H9 (cell line): ENCODE measurements at regions not wholly inside any gene's neighbourhood (a gene's known extent, or its start where the extent isn't known, plus 50 kb on each side); places are given as distances from the start of the nearest gene placed in this dataset.

Source experiments
- DNase-seq: peaks from one replicate; pipeline ENCODE4 v3.0.0-alpha.2; 2017
- H2AFZ ChIP-seq: one replicate; pipeline ENCODE4 v1.6.1; 2013; ENCODE audit warnings: mild to moderate bottlenecking, low read length, control low read depth, moderate library complexity
- H2AK5ac ChIP-seq: 2 replicates; pipeline ENCODE4 v1.6.1; 2013; ENCODE audit warnings: low read length, control low read depth, mixed read lengths; ENCODE audit not compliant: insufficient read length
- H2BK120ac ChIP-seq: one replicate; pipeline ENCODE4 v1.6.1; 2013; ENCODE audit warnings: low read depth, mild to moderate bottlenecking, low read length, control low read depth, inconsistent platforms; ENCODE audit not compliant: poor library complexity, severe bottlenecking
- H2BK12ac ChIP-seq: 2 replicates; pipeline ENCODE4 v1.6.1; 2013; ENCODE audit warnings: low read length, control low read depth, mixed read lengths, low read depth; ENCODE audit not compliant: insufficient read length
- H2BK15ac ChIP-seq: 2 replicates; pipeline ENCODE4 v1.6.1; 2013; ENCODE audit warnings: low read depth, low read length, control low read depth
- H2BK20ac ChIP-seq: one replicate; pipeline ENCODE4 v1.6.1; 2013; ENCODE audit warnings: low read depth, mild to moderate bottlenecking, low read length, control low read depth, inconsistent platforms; ENCODE audit not compliant: poor library complexity, severe bottlenecking
- H2BK5ac ChIP-seq: 2 replicates; pipeline ENCODE4 v1.6.1; 2013; ENCODE audit warnings: low read length, control low read depth, mixed read lengths; ENCODE audit not compliant: insufficient read length
- H3K14ac ChIP-seq: 2 replicates; pipeline ENCODE4 v1.6.1; 2013; ENCODE audit warnings: low read length, control low read depth; ENCODE audit not compliant: insufficient read depth
- H3K18ac ChIP-seq: 2 replicates; pipeline ENCODE4 v1.6.1; 2013; ENCODE audit warnings: low read depth, mild to moderate bottlenecking, mixed read lengths, low read length, control low read depth; ENCODE audit not compliant: insufficient read length
- H3K23ac ChIP-seq: 2 replicates; pipeline ENCODE4 v1.6.1; 2013; ENCODE audit warnings: low read length, control low read depth, mixed read lengths, low read depth; ENCODE audit not compliant: insufficient read length
- H3K23me2 ChIP-seq: 2 replicates; pipeline ENCODE4 v1.6.1; 2013; ENCODE audit warnings: low read depth, mild to moderate bottlenecking, mixed read lengths, low read length, control low read depth; ENCODE audit not compliant: insufficient read length, poor library complexity, severe bottlenecking
- H3K27ac ChIP-seq: 2 replicates; pipeline ENCODE4 v1.5.1; 2013; ENCODE audit warnings: low read length, control low read depth, mixed read lengths, low read depth; ENCODE audit not compliant: insufficient read length
- H3K27me3 ChIP-seq: 2 replicates; pipeline ENCODE4 v1.6.1; 2013; ENCODE audit warnings: low read length, control low read depth, inconsistent platforms; ENCODE audit not compliant: insufficient read depth
- H3K4ac ChIP-seq: 2 replicates; pipeline ENCODE4 v1.6.1; 2013; ENCODE audit warnings: low read depth, mild to moderate bottlenecking, control low read depth, inconsistent platforms, low read length, moderate library complexity
- H3K4me1 ChIP-seq: 2 replicates; pipeline ENCODE4 v1.6.1; 2013; ENCODE audit warnings: low read length, control low read depth, inconsistent platforms; ENCODE audit not compliant: insufficient read depth
- H3K4me2 ChIP-seq: 2 replicates; pipeline ENCODE4 v1.6.1; 2013; ENCODE audit warnings: low read length, control low read depth, mixed read lengths; ENCODE audit not compliant: insufficient read length, insufficient read depth
- H3K56ac ChIP-seq: 2 replicates; pipeline ENCODE4 v1.6.1; 2013; ENCODE audit warnings: low read depth, mild to moderate bottlenecking, mixed read lengths, low read length, control low read depth; ENCODE audit not compliant: insufficient read length
- H3K79me1 ChIP-seq: 2 replicates; pipeline ENCODE4 v1.6.1; 2013; ENCODE audit warnings: low read depth, mild to moderate bottlenecking, moderate library complexity, low read length, control low read depth, inconsistent platforms; ENCODE audit not compliant: insufficient read depth, poor library complexity, severe bottlenecking
- H3K79me2 ChIP-seq: 2 replicates; pipeline ENCODE4 v1.6.1; 2013; ENCODE audit warnings: low read length, control low read depth, inconsistent platforms; ENCODE audit not compliant: insufficient read depth
- H3K9ac ChIP-seq: 2 replicates; pipeline ENCODE4 v1.6.1; 2013; ENCODE audit warnings: low read length, control low read depth, mixed read lengths; ENCODE audit not compliant: insufficient read length; ENCODE audit errors: extremely low read depth
- H3K9me3 ChIP-seq: one replicate; pipeline ENCODE4 v1.6.1; 2013; ENCODE audit warnings: low read depth, low read length, inconsistent platforms; ENCODE audit not compliant: control insufficient read depth
- H3T11ph ChIP-seq: one replicate; pipeline ENCODE4 v1.6.1; 2013; ENCODE audit warnings: mild to moderate bottlenecking, low read length, control low read depth, inconsistent platforms
- H4K20me1 ChIP-seq: one replicate; pipeline ENCODE4 v1.6.1; 2013; ENCODE audit not compliant: control insufficient read depth, insufficient read length, insufficient read depth
- H4K5ac ChIP-seq: 2 replicates; pipeline ENCODE4 v1.6.1; 2013; ENCODE audit warnings: low read depth, mild to moderate bottlenecking, mixed read lengths, low read length, control low read depth; ENCODE audit not compliant: insufficient read length
- H4K8ac ChIP-seq: replicated peaks from 2 replicates; pipeline ENCODE4 v1.6.1; 2013; ENCODE audit warnings: low read length, control low read depth, mixed read lengths, low read depth; ENCODE audit not compliant: insufficient read length
- H4K91ac ChIP-seq: 2 replicates; pipeline ENCODE4 v1.6.1; 2013; ENCODE audit warnings: low read depth, mild to moderate bottlenecking, moderate library complexity, mixed read lengths, low read length, control low read depth; ENCODE audit not compliant: insufficient read length
- H3K27ac Mint-ChIP-seq, 3 experiments: 2 replicates in 2 of 3; 3 replicates in 1 of 3; pipeline ENCODE4 v1.8.0; 2020 to 2021; ENCODE audit warnings: mixed read lengths in 3 of 3, mild to moderate bottlenecking in 1 of 3, moderate library complexity in 1 of 3
- H3K27me3 Mint-ChIP-seq: 2 replicates; pipeline ENCODE4 v1.8.0; 2021; ENCODE audit warnings: low read depth, mild to moderate bottlenecking, moderate library complexity, mixed read lengths
- H3K36me3 Mint-ChIP-seq, 3 experiments: 2 replicates in 2 of 3; 3 replicates in 1 of 3; pipeline ENCODE4 v1.8.0; 2020 to 2021; ENCODE audit warnings: low read depth in 3 of 3, mixed read lengths in 3 of 3; ENCODE audit not compliant: insufficient read depth in 1 of 3
- H3K4me1 Mint-ChIP-seq, 2 experiments: 2 replicates each; pipeline ENCODE4 v1.8.0; 2020; ENCODE audit warnings: mixed read lengths in 2 of 2
- H3K4me3 Mint-ChIP-seq, 2 experiments: 2 replicates in 1 of 2; 3 replicates in 1 of 2; pipeline ENCODE4 v1.8.0; 2020 to 2021; ENCODE audit warnings: mild to moderate bottlenecking in 2 of 2, mixed read lengths in 2 of 2, moderate library complexity in 1 of 2
- H3K9me3 Mint-ChIP-seq, 2 experiments: 2 replicates in 1 of 2; 3 replicates in 1 of 2; pipeline ENCODE4 v1.8.0; 2020; ENCODE audit warnings: mild to moderate bottlenecking in 2 of 2, mixed read lengths in 2 of 2, moderate library complexity in 1 of 2
- WGBS: extraction: QIAGEN DNeasy Blood & Tissue Kit; methylation state at CpG from one replicate; pipeline ENCODE4 v1.1.7; 2013; ENCODE audit warnings: missing lambda C conversion rate, low lambda C conversion rate, mixed read lengths; ENCODE audit not compliant: insufficient read length; ENCODE audit errors: extremely low coverage; 5-methylcytosine and 5-hydroxymethylcytosine counted together
- TF ChIP-seq, protein P1 (sequence below): fragments of 200-600 bp; sonication (generic); conservative IDR thresholded peaks from 3 replicates; pipeline ENCODE4 v1.8.0; 2021; ENCODE audit warnings: antibody characterized with exemption, mild to moderate bottlenecking

DNA sequence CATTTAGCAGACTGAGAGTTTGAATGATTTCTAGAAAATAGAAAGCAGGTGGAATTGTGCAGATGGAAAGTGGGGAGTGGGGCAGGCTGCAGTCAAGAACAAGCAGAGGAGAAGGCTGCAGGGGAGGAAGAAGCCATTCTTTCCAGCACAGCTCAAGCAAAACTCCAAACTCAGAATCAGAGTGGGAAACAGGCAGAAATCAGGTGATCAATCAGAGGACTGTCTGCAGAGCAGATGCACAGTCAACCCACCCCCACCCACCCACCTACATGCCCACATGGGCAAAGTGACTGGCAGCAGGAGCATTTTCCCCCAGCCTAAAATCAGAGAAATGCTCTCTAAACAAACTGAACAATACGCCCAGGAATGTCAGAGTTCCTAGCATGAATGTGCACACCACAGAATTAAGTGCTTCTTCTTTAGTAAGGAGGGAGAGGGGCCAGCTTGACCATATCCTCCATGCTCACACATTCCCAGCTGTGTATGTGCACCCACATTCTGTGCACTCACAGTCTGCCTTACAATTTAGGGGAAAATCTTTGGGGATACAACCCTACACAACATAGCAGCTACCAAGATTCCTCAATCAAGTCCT is 194.1 kb upstream of the PLEKHA5 start:
- H2BK20ac ChIP-seq: no peak overlapping the region
- H3K23ac ChIP-seq: no peak overlapping the region
- H2BK120ac ChIP-seq: no peak overlapping the region
- no peaks in the 10 kb centered on the region for H3K9me3 ChIP-seq
- DNase-seq: no peak
- H3K79me2 ChIP-seq: no peaks in the 10 kb centered on the region
- H3K27me3 Mint-ChIP-seq: no peaks in the 10 kb centered on the region
- H4K20me1 ChIP-seq: no peaks in the 10 kb centered on the region
- no peaks in the 10 kb centered on the region for H3K23me2 ChIP-seq
- no CpG with 5 or more reads among the region's 1 CpG for WGBS
- H3K14ac ChIP-seq: no peak overlapping the region
- H3K56ac ChIP-seq: no peak overlapping the region
- H3K18ac ChIP-seq: no peak overlapping the region
- H3K4me1 Mint-ChIP-seq: peaks cover 12 to 13% of the 10 kb centered on the region in 2 experiments
- H2BK5ac ChIP-seq: no peak overlapping the region
- H3K4me2 ChIP-seq: no peak overlapping the region
- no peak overlapping the region for H2AFZ ChIP-seq
- H4K8ac ChIP-seq: no peak overlapping the region
- no peak overlapping the region for H3K27ac ChIP-seq
- no peaks in the 10 kb centered on the region for H3K4me1 ChIP-seq
- no peaks in the 10 kb centered on the region for H3K79me1 ChIP-seq
- no peak overlapping the region for H4K91ac ChIP-seq
- no peak overlapping the region for H3K4ac ChIP-seq
- no peaks in the 10 kb centered on the region for H3K27me3 ChIP-seq
- H3K9me3 Mint-ChIP-seq: peaks cover 4 to 6% of the 10 kb centered on the region in 2 experiments; a peak in 4 of 5 replicates
- no peak overlapping the region for H2AK5ac ChIP-seq
- H3K36me3 Mint-ChIP-seq: peaks cover 4 to 9% (median 5%) of the 10 kb centered on the region in 3 experiments; a peak in 6 of 7 replicates
- TF ChIP-seq, protein P1, sequence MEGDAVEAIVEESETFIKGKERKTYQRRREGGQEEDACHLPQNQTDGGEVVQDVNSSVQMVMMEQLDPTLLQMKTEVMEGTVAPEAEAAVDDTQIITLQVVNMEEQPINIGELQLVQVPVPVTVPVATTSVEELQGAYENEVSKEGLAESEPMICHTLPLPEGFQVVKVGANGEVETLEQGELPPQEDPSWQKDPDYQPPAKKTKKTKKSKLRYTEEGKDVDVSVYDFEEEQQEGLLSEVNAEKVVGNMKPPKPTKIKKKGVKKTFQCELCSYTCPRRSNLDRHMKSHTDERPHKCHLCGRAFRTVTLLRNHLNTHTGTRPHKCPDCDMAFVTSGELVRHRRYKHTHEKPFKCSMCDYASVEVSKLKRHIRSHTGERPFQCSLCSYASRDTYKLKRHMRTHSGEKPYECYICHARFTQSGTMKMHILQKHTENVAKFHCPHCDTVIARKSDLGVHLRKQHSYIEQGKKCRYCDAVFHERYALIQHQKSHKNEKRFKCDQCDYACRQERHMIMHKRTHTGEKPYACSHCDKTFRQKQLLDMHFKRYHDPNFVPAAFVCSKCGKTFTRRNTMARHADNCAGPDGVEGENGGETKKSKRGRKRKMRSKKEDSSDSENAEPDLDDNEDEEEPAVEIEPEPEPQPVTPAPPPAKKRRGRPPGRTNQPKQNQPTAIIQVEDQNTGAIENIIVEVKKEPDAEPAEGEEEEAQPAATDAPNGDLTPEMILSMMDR: no peak
- H2BK12ac ChIP-seq: no peak overlapping the region
- no peak overlapping the region for H3T11ph ChIP-seq
- no peak overlapping the region for H3K4me3 Mint-ChIP-seq
- H2BK15ac ChIP-seq: no peak overlapping the region
- no peak overlapping the region for H4K5ac ChIP-seq
- H3K9ac ChIP-seq: no peak overlapping the region
- H3K27ac Mint-ChIP-seq: no peak overlapping the region; a peak in 3 of 7 replicates
